CD14-positive monocyte (primary cell): ENCODE measurements at regions not wholly inside any gene's neighbourhood (a gene's known extent, or its start where the extent isn't known, plus 50 kb on each side); places are given as distances from the start of the nearest gene placed in this dataset.

ENCODE experiments used
- DNase-seq, 3 donors: peaks; one replicate each; pipeline ENCODE4 v3.0.0-alpha.2; 2011 to 2022
- H2AFZ ChIP-seq: 2 replicates; pipeline ENCODE4 v1.6.0; 2012; ENCODE audit warnings: mild to moderate bottlenecking, low read depth, low read length, inconsistent platforms; ENCODE audit not compliant: insufficient read depth, poor library complexity, severe bottlenecking
- H3K27ac ChIP-seq, 2 donors: 1 replicate in 1 of 2; 2 replicates in 1 of 2; pipeline ENCODE4 v1.5.1; 2012 to 2013; ENCODE audit warnings: low read length in 2 of 2, control low read depth in 1 of 2, inconsistent platforms in 1 of 2, low read depth in 1 of 2, mild to moderate bottlenecking in 1 of 2
- H3K27me3 ChIP-seq, 2 donors: one replicate each; pipeline versions ENCODE4 v1.6.0 to v1.6.1; 2011 to 2013; ENCODE audit warnings: low read length in 2 of 2; ENCODE audit not compliant: control insufficient read depth in 2 of 2, insufficient read depth in 2 of 2
- H3K36me3 ChIP-seq, 2 donors: replicated peaks in 1 of 2; 1 replicate in 1 of 2; 2 replicates in 1 of 2; pipeline versions ENCODE4 v1.5.1 to v1.6.1; 2012 to 2013; ENCODE audit warnings: low read length in 2 of 2, control low read depth in 1 of 2, inconsistent platforms in 1 of 2, mild to moderate bottlenecking in 1 of 2; ENCODE audit not compliant: insufficient read depth in 2 of 2, control insufficient read depth in 1 of 2
- H3K4me1 ChIP-seq, 2 donors: 1 replicate in 1 of 2; 2 replicates in 1 of 2; pipeline versions ENCODE4 v1.5.1 to v1.6.1; 2012 to 2013; ENCODE audit warnings: low read length in 2 of 2, control low read depth in 1 of 2, inconsistent platforms in 1 of 2, mild to moderate bottlenecking in 1 of 2, moderate library complexity in 1 of 2; ENCODE audit not compliant: insufficient read depth in 2 of 2, control insufficient read depth in 1 of 2
- H3K4me2 ChIP-seq: replicated peaks from 2 replicates; pipeline ENCODE3; 2012; ENCODE audit warnings: low read length, moderate library complexity, mild to moderate bottlenecking; ENCODE audit not compliant: poor library complexity, severe bottlenecking; ENCODE audit errors: extremely low read depth
- H3K4me3 ChIP-seq, 3 experiments: fragments of 200-600 bp in 1 of 3; sonication (generic) in 1 of 3; replicated peaks in 1 of 3; 1 replicate in 2 of 3; 2 replicates in 1 of 3; pipeline ENCODE4 v1.5.1; 2011 to 2013; ENCODE audit warnings: low read length in 3 of 3, mild to moderate bottlenecking in 3 of 3, control low read depth in 2 of 3, low read depth in 2 of 3, inconsistent platforms in 1 of 3, moderate library complexity in 1 of 3
- H3K79me2 ChIP-seq: 2 replicates; pipeline ENCODE4 v1.6.0; 2012; ENCODE audit warnings: mild to moderate bottlenecking, control low read depth, inconsistent platforms, low read length, moderate library complexity; ENCODE audit not compliant: insufficient read depth
- H3K9ac ChIP-seq: 2 replicates; pipeline ENCODE4 v1.6.0; 2017; ENCODE audit warnings: low read length, mild to moderate bottlenecking; ENCODE audit not compliant: insufficient read depth, poor library complexity, severe bottlenecking
- H3K9me3 ChIP-seq, 2 donors: replicated peaks in 1 of 2; 1 replicate in 1 of 2; 2 replicates in 1 of 2; pipeline versions ENCODE4 v1.5.1 to v1.6.1; 2012 to 2013; ENCODE audit warnings: low read length in 2 of 2, control low read depth in 1 of 2; ENCODE audit not compliant: control insufficient read depth in 1 of 2, insufficient read depth in 1 of 2
- H4K20me1 ChIP-seq: 2 replicates; pipeline ENCODE4 v1.6.0; 2012; ENCODE audit warnings: mild to moderate bottlenecking, low read length, control low read depth, moderate library complexity; ENCODE audit not compliant: insufficient read depth
- H3K27ac Mint-ChIP-seq, 7 donors: one replicate each; pipeline ENCODE4 v1.8.0; 2020; ENCODE audit warnings: mild to moderate bottlenecking in 7 of 7, mixed read lengths in 7 of 7, moderate library complexity in 6 of 7, inconsistent platforms in 2 of 7
- H3K27me3 Mint-ChIP-seq, 3 donors: one replicate each; pipeline ENCODE4 v1.8.0; 2021 to 2022; ENCODE audit warnings: low read depth in 3 of 3, mild to moderate bottlenecking in 3 of 3, mixed read lengths in 3 of 3, moderate library complexity in 3 of 3, inconsistent platforms in 1 of 3
- H3K36me3 Mint-ChIP-seq, 2 donors: one replicate each; pipeline ENCODE4 v1.8.0; 2020; ENCODE audit warnings: mixed read lengths in 2 of 2, inconsistent platforms in 1 of 2, mild to moderate bottlenecking in 1 of 2
- H3K4me1 Mint-ChIP-seq: one replicate; pipeline ENCODE4 v1.8.0; 2020; ENCODE audit warnings: mild to moderate bottlenecking, mixed read lengths
- H3K4me3 Mint-ChIP-seq, 2 donors: one replicate each; pipeline ENCODE4 v1.8.0; 2020; ENCODE audit warnings: mild to moderate bottlenecking in 2 of 2, mixed read lengths in 2 of 2, moderate library complexity in 1 of 2
- H3K9me3 Mint-ChIP-seq, 7 donors: one replicate each; pipeline ENCODE4 v1.8.0; 2020 to 2022; ENCODE audit warnings: mixed read lengths in 7 of 7, mild to moderate bottlenecking in 6 of 7, moderate library complexity in 6 of 7, inconsistent platforms in 2 of 7
- WGBS: methylation state at CpG from one replicate; pipeline ENCODE4 v1.1.5; 2013; ENCODE audit warnings: missing lambda C conversion rate; ENCODE audit not compliant: insufficient coverage; 5-methylcytosine and 5-hydroxymethylcytosine counted together
- intact Hi-C, 2 donors: fragments of 100-400 bp; cut with micrococcal nuclease; formaldehyde crosslinking; loops; one replicate each; pipeline versions ENCODE4 v1.15.0 to v1.15.1; 2023
- TF ChIP-seq, protein P1 (sequence below): fragments of 200-600 bp; IDR thresholded peaks from one replicate; pipeline ENCODE4 v1.8.0; 2022; ENCODE audit warnings: antibody characterized with exemption, mild to moderate bottlenecking

DNA sequence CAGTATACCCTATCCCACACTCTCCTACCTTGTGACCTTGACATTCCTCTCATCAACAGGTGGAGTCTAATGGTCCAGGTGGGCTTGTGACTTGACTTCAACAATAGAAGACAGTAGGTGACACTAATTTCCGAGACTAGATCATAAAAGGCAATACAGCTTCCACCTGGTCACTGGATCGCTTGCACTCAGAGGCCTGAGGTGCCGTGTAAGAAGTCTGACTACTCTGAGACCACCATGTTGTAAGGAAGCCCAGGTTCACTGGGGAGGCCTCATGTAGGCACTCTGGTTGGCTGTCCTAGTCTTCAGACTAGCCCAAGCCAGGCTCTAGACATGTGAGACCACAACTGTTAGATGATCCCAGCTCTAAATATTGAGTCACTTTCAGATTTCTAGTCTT is 370.4 kb downstream of the MID1IP1 start:
- no peaks in the 10 kb centered on the region for H3K9me3 ChIP-seq
- H3K36me3 Mint-ChIP-seq = no peaks in the 10 kb centered on the region
- H3K27ac Mint-ChIP-seq = no peak overlapping the region
- peaks cover 0 to 3% (median 0%) of the 10 kb centered on the region in 7 donors for H3K9me3 Mint-ChIP-seq
- H3K36me3 ChIP-seq = no peaks in the 10 kb centered on the region
- H3K4me1 Mint-ChIP-seq = peaks cover 13% of the 10 kb centered on the region
- H3K4me3 ChIP-seq = no peak overlapping the region
- H3K4me3 Mint-ChIP-seq = no peak overlapping the region
- DNase-seq = no peak
- no peak overlapping the region for H3K9ac ChIP-seq
- no peak overlapping the region for H3K4me2 ChIP-seq
- peaks cover 1 to 4% (median 2%) of the 10 kb centered on the region in 3 donors for H3K27me3 Mint-ChIP-seq
- H4K20me1 ChIP-seq = no peaks in the 10 kb centered on the region
- H3K4me1 ChIP-seq = peaks cover 5 to 14% of the 10 kb centered on the region in 2 donors
- TF ChIP-seq, protein P1, sequence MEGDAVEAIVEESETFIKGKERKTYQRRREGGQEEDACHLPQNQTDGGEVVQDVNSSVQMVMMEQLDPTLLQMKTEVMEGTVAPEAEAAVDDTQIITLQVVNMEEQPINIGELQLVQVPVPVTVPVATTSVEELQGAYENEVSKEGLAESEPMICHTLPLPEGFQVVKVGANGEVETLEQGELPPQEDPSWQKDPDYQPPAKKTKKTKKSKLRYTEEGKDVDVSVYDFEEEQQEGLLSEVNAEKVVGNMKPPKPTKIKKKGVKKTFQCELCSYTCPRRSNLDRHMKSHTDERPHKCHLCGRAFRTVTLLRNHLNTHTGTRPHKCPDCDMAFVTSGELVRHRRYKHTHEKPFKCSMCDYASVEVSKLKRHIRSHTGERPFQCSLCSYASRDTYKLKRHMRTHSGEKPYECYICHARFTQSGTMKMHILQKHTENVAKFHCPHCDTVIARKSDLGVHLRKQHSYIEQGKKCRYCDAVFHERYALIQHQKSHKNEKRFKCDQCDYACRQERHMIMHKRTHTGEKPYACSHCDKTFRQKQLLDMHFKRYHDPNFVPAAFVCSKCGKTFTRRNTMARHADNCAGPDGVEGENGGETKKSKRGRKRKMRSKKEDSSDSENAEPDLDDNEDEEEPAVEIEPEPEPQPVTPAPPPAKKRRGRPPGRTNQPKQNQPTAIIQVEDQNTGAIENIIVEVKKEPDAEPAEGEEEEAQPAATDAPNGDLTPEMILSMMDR = no peak
- no peak overlapping the region for H3K27ac ChIP-seq
- no peak overlapping the region for H2AFZ ChIP-seq
- no peaks in the 10 kb centered on the region for H3K27me3 ChIP-seq
- no peaks in the 10 kb centered on the region for H3K79me2 ChIP-seq
- intact Hi-C loops = no loop called here
- WGBS = 100% methylated on average over 3 of the region's 3 CpGs

DNA sequence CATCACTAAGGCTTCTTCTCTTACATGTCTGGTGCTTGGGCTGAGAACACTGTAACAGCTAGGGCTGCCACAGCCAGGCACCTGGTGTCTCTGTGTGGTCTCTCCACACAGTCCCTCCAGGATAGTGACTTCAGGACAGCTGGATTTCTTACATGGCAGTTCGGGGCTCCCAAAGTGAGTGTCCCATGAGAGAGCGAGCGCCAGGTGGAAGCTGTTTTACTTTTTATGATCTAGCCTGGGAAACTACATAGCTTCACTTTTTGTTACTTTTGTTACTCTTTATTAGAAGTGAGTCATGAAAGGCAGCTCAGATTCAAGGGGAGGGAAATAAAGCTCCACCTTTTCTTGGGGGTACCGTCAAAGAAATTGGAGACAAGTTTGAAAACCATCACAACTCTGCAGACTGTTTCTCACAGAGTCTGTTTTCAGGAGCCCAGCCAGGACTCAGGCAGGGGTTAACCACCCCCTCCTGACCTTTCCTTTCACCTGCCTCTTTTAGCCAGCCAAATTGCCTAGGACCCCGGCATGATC is 373.0 kb downstream of the MID1IP1 start:
- TF ChIP-seq, protein P1 = no peak
- 40% methylated on average over 1 of the region's 5 CpGs for WGBS
- no peaks in the 10 kb centered on the region for H3K27me3 ChIP-seq
- no peak for DNase-seq
- no peaks in the 10 kb centered on the region for H3K36me3 Mint-ChIP-seq
- peaks cover 0 to 3% (median 0%) of the 10 kb centered on the region in 7 donors for H3K9me3 Mint-ChIP-seq
- peak overlapping the region in 1 of 3 experiments; percentile 35 for H3K4me3 ChIP-seq
- H3K4me2 ChIP-seq = peak overlapping the region; percentile 19
- H3K9ac ChIP-seq = no peak overlapping the region
- no peaks in the 10 kb centered on the region for H3K79me2 ChIP-seq
- no peak overlapping the region for H3K27ac ChIP-seq
- no peaks in the 10 kb centered on the region for H3K9me3 ChIP-seq
- intact Hi-C loops = no loop called here
- H2AFZ ChIP-seq = peak overlapping the region; percentile 37
- H3K4me1 Mint-ChIP-seq = peaks cover 13% of the 10 kb centered on the region
- H3K4me1 ChIP-seq = peaks cover 5 to 14% of the 10 kb centered on the region in 2 donors
- H3K36me3 ChIP-seq = no peaks in the 10 kb centered on the region
- H3K4me3 Mint-ChIP-seq = peak overlapping the region in 1 of 2 donors; percentile 76
- H4K20me1 ChIP-seq = no peaks in the 10 kb centered on the region
- peaks cover 0 to 4% (median 1%) of the 10 kb centered on the region in 3 donors for H3K27me3 Mint-ChIP-seq
- H3K27ac Mint-ChIP-seq = peak overlapping the region in 6 of 7 donors; percentile 11 to 85 (median 68)
